ENCODE measurements at regions not wholly inside any gene's neighbourhood (a gene's known extent, or its start where the extent isn't known, plus 50 kb on each side); places are given as distances from the start of the nearest gene placed in this dataset.
"Not testable (repeated sequence)": the region's sequence is repeated elsewhere in the genome, so short reads cannot be mapped to it uniquely, and the experiment has no call there.

GRCh38 chr5:53219610-53220009, 110.1 kb upstream of the MOCS2 start:
- DNase-seq, result no peak

GRCh38 chr5:53233645-53234405, 124.3 kb upstream of the MOCS2 start:
- DNase-seq, result no peak

GRCh38 chr5:53236683-53237082, 127.1 kb upstream of the MOCS2 start:
- DNase-seq, result no peak

GRCh38 chr5:53237876-53238275, 128.3 kb upstream of the MOCS2 start:
- DNase-seq, result no peak

GRCh38 chr5:53239301-53239990, 129.9 kb upstream of the MOCS2 start:
- no peak for DNase-seq

- no peak for DNase-seq
These were observed 131.1 kb upstream of the MOCS2 start for GRCh38 chr5:53240661-53241060.

- DNase-seq, result no peak
These were observed 132.0 kb upstream of the MOCS2 start for GRCh38 chr5:53241572-53241971.

GRCh38 chr5:53243403-53243802, 133.8 kb upstream of the MOCS2 start:
- DNase-seq, result no peak

- DNase-seq, result no peak
These were observed 136.7 kb upstream of the MOCS2 start for GRCh38 chr5:53246042-53246836.

- no peak for DNase-seq
These were observed 140.1 kb upstream of the MOCS2 start for GRCh38 chr5:53249529-53250200.

GRCh38 chr5:53250201-53250550, 140.6 kb upstream of the MOCS2 start:
- DNase-seq, result no peak

GRCh38 chr5:53253421-53253871, 143.9 kb upstream of the MOCS2 start:
- DNase-seq, result no peak

GRCh38 chr5:53256746-53257145, 147.2 kb upstream of the MOCS2 start:
- DNase-seq, result no peak

GRCh38 chr5:53257806-53258373, 148.3 kb upstream of the MOCS2 start:
- no peak for DNase-seq

- DNase-seq, result no peak
These were observed 149.6 kb upstream of the MOCS2 start for GRCh38 chr5:53259176-53259575.

GRCh38 chr5:53260446-53260845, 150.9 kb upstream of the MOCS2 start:
- DNase-seq, result no peak

- no peak for DNase-seq
These were observed 151.7 kb upstream of the MOCS2 start for GRCh38 chr5:53261245-53261644.

- no peak for DNase-seq
These were observed 152.9 kb upstream of the MOCS2 start for GRCh38 chr5:53262348-53262970.

GRCh38 chr5:53263151-53263550, 153.6 kb upstream of the MOCS2 start:
- DNase-seq, result no peak

GRCh38 chr5:53265043-53265442, 155.5 kb upstream of the MOCS2 start:
- DNase-seq, result no peak

- not testable (repeated sequence) for DNase-seq
These were observed 158.7 kb upstream of the MOCS2 start for GRCh38 chr5:53268241-53268640.

- DNase-seq, result no peak
These were observed 166.1 kb upstream of the MOCS2 start for GRCh38 chr5:53275666-53276065.

Measured in NCI-H2081 treated with DMSO at 0.1 percent for 48 hours (cell line).